Ureter (tissue), 1 donor: ENCODE measurements at regions not wholly inside any gene's neighbourhood (a gene's known extent, or its start where the extent isn't known, plus 50 kb on each side); places are given as distances from the start of the nearest gene placed in this dataset.
"Not testable (repeated sequence)": the region's sequence is repeated elsewhere in the genome, so short reads cannot be mapped to it uniquely, and the experiment has no call there.

Source experiments
- DNase-seq: peaks from one replicate; pipeline ENCODE4 v3.0.0-alpha.2; 2020; ENCODE audit warnings: low spot score
- donor health status: DM: yes; HTN: yes; CAD: no.

- no peak for DNase-seq
Observed at GRCh38 chr3:81913886-81914663, 152.6 kb upstream of the GBE1 start.

- no peak for DNase-seq
Observed at GRCh38 chr3:81911221-81911620, 149.8 kb upstream of the GBE1 start.

GRCh38 chr3:81910244-81910852 is 148.9 kb upstream of the GBE1 start:
- no peak for DNase-seq

- no peak for DNase-seq
Observed at GRCh38 chr3:81909796-81910195, 148.4 kb upstream of the GBE1 start.

- no peak for DNase-seq
Observed at GRCh38 chr3:81908561-81908960, 147.1 kb upstream of the GBE1 start.

- no peak for DNase-seq
Observed at GRCh38 chr3:81898336-81898735, 136.9 kb upstream of the GBE1 start.

- DNase-seq = no peak
Observed at GRCh38 chr3:81894598-81894997, 133.2 kb upstream of the GBE1 start.

- no peak for DNase-seq
Observed at GRCh38 chr3:81891055-81891895, 129.8 kb upstream of the GBE1 start.

GRCh38 chr3:81888914-81889557 is 127.6 kb upstream of the GBE1 start:
- DNase-seq = no peak

GRCh38 chr3:81887448-81887847 is 126.0 kb upstream of the GBE1 start:
- no peak for DNase-seq

GRCh38 chr3:81886081-81886480 is 124.6 kb upstream of the GBE1 start:
- DNase-seq = no peak

- no peak for DNase-seq
Observed at GRCh38 chr3:81884791-81885190, 123.3 kb upstream of the GBE1 start.

GRCh38 chr3:81876826-81877225 is 115.4 kb upstream of the GBE1 start:
- no peak for DNase-seq

- DNase-seq = no peak
Observed at GRCh38 chr3:81874738-81875137, 113.3 kb upstream of the GBE1 start.

- no peak for DNase-seq
Observed at GRCh38 chr3:81872566-81872965, 111.1 kb upstream of the GBE1 start.

- DNase-seq = no peak
Observed at GRCh38 chr3:81871358-81872155, 110.1 kb upstream of the GBE1 start.

GRCh38 chr3:81869382-81869781 is 107.9 kb upstream of the GBE1 start:
- DNase-seq = no peak

- DNase-seq = no peak
Observed at GRCh38 chr3:81868597-81868996, 107.2 kb upstream of the GBE1 start.

- DNase-seq = no peak
Observed at GRCh38 chr3:81867875-81868274, 106.4 kb upstream of the GBE1 start.

GRCh38 chr3:81865164-81865563 is 103.7 kb upstream of the GBE1 start:
- DNase-seq = not testable (repeated sequence)

- DNase-seq = no peak
Observed at GRCh38 chr3:81864272-81864671, 102.8 kb upstream of the GBE1 start.
